Stimulated activated CD4-positive, alpha-beta T cell treated with anti-CD3 and anti-CD28 coated beads, Interleukin-4, amount 100 ng/mL, for 48 hours (primary cell): ENCODE measurements at regions not wholly inside any gene's neighbourhood (a gene's known extent, or its start where the extent isn't known, plus 50 kb on each side); places are given as distances from the start of the nearest gene placed in this dataset.
"Not testable (repeated sequence)": the region's sequence is repeated elsewhere in the genome, so short reads cannot be mapped to it uniquely, and the experiment has no call there.

ENCODE experiments used
- DNase-seq, 2 donors: peaks; one replicate each; pipeline ENCODE4 v3.0.0-alpha.2; 2020; ENCODE audit warnings: low read depth in 2 of 2

DNA sequence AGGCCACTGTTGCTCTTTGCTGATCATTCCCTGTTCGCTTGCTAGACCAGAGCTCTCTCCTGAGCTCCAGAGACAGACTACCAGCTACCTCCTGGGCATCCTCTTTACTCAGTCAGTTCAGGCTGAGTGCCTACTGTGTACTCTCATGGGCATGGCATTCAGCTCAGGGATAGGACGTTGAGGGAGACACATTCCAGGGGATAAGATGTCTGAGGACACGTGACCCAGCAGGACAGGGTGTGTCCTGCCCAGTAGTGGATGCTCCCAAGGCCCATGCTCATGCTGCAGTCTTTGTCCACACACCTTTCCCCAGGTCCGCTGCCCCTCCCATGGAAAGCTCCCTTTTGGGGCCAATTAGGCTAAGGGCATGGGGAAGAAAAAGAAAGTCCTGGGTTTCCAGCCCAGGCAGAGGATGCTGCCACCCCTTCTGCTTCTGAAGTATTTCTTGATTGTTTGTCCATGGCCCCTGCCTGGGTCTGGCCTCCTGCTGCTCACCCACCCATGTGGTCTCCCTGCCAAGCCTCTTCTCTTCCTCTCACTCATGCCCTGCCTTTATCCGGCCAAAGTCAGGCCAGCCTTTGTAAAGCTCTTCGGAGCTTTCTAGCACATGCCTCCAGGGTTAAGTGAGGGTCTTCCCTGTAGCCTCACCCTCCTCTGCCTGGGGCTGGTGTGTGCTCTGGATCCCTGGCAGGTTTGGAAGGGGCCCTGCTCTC is 60.5 kb upstream of the PITX1 start:
- DNase-seq = no peak

DNA sequence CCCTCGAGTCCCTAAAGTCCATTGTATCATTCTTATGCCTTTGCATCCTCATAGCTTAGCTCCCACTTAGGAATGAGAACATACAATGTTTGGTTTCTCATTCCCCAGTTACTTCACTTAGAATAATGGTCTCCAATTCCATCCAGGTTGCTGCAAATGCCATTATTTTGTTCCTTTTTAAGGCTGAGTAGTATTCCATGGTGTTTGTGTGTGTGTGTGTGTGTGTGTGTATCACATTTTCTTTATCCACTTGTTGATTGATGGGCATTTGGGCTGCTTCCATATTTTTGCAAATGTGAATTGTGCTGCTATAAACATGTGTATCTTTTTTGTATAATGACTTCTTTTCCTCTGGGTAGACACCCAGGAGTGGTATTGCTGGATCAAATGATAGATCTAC is 59.5 kb upstream of the PITX1 start:
- not testable (repeated sequence) for DNase-seq

DNA sequence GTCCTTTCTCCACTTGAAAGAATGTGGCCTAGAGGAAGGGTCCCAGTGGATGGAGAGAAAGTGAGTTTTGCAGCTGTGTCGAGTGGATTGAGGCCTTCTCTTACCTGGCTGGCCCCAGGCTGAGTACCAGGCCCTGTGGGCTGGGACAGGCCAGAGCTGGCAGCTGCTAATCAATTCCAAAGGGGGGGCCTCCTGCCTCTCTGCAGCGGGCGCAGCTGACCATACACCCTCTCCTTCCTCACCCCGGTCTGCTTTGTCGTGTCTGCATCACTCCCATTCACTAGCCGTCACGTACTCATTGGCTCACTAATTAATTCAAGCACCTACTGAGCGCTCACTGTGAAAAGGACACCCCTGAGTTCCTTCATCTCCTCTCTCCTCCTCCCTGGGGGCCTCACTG is 58.4 kb upstream of the PITX1 start:
- DNase-seq = no peak

DNA sequence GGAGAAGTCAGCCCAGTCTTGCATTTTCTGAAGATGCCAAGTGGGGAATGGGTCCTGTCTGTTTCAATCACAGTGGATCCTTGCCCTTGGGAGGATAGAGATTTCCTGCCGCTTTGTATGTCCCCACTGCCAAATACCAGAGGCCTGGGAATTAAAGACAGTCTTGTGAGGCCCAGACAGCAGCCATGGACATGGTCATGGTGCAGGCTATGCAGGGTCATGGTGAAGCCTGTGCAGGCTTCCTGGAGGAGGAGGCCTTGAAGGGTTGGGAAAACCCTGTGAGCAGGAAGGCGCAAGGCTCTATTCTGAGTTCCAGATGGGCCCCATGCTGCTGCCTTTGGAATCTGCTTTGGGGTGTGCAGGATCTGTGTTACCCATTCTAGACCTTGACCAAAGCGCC is 57.3 kb upstream of the PITX1 start:
- DNase-seq = no peak

DNA sequence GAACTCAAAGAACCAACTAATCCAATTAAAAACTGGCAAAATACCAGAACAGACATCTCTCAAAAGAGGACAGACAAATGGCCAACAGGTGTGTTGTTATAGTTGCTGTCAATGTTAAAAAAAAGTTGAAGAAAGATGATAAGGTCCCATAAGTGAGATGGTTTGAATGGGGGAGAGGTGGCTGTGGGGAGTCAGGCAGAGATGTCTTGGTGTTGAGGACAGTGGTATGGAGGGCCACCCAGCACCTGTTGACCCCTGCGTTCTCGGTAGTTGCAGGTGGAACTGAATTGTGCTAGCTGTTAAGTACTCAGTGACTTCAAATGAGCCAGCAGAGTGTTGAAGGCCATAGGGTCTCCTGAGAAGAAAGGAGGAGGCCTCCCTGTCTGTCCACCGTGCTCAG is 55.9 kb upstream of the PITX1 start:
- DNase-seq = no peak

DNA sequence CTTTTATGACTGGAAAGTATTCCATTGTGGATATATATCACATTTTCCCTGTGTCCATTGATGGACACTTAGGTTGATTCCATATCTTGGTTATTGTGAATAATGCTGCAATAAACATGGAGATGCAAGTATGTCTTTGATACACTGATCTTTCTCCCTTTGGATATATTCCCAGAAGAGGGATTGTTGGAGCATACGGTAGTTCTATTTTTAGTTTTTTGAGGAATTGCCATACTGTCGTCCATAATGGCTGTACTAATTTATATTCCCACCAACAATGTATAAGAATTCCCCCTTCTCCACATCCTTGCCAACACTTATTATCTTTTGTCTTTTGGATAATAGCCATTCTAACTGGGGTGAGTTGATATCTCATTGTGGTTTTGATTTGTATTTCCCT is 54.9 kb upstream of the PITX1 start:
- no peak for DNase-seq

DNA sequence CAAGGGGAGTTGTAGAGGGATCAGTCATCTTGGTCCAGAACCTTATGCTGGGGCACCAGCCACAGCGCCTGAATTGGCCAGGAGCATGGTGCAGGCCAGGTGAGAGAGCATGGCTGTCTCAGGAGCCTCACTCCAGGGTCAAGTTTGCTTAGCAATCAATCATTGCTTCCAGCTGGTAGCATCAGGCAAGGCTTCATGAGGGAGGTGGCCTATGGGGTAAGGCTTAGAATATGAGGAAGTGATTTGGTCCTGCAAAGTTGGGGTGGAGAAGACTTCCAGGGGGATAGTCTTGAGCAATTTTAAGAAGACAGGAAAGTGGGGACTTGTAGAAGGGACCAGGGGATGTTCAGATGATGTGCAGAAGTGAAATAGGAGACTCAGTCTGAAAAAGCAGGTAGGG is 53.9 kb upstream of the PITX1 start:
- no peak for DNase-seq

DNA sequence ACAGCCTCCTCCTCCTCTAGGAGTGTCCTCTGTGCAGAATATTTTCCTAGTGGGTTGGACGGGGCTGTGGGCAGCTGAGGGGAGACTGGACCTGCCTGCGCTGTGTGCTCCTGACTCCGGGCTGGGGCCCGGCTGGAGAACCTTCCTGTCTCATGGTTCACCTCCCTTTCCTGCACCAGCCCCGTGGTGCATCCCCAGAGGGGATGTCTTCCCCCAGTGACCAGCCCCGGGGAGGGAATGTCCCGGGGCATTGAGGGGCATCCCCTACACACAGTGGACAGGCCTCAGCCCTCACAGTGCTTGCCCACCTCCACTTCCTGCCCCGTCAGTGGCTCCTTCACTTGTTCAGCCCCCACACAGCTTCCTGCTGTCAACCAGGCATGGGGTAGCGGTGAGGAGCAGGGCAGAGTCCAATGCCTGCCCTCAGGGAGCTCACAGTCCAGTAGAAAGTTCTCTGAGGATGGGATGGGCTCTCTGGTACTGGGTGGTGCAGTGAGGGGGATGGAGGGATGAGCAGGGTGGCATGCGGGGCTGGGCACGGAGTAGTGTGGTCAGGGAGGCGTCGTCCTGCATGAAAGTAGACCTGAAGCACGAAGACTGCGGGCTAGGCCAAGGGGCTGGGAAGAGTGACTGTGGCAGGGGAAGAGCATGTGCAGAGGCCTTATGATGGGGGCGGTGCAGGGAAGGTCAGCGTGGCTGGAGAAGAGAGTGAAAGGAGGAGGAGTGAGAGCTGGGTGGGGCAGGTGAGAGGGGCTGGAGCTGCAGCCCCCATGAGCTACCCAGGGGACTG is 52.1 kb upstream of the PITX1 start:
- DNase-seq = no peak

DNA sequence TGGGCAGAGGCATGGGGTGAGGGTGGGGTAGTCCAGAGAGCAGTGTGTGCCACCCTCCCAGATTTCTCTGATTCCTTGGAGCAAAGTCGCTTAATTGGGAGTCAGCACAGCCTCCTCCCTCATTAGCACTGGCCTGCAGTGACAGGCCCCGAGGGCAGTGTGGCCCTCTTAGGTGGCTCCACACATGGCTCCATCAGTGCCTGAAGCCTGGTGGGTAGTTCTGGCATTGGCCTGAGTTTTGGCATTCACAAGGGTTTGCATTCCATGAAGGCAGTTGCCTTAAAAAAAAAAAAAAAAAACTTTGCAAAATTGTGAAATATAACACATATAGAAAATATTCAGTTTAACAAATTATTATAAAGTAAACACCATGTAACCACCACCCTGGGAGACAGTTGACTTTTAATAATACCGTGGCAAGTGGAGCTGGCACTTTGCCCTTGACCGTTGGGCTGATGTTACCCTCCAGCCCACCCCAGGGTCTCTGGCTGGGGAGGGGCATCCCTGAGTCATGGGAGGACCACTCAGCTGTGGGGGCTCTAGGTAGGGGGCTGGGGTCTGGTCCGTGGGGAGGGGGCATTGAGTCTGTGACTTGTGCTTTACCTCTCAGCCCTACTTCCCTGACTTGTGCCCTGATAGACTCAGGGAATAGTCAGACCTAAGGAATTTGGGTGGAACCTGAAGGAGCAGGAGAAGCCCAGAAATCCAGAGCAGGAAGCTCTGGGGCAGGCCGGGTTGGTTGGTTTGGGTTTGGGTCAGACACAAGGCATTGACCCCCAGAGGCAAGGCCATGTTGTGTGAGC is 51.3 kb upstream of the PITX1 start:
- no peak for DNase-seq
